Neural cell (in vitro differentiated cells): ENCODE measurements at regions not wholly inside any gene's neighbourhood (a gene's known extent, or its start where the extent isn't known, plus 50 kb on each side); places are given as distances from the start of the nearest gene placed in this dataset.

Source experiments
- CTCF ChIP-seq: fragments of 450-650 bp; IDR thresholded peaks from 2 replicates; pipeline ENCODE4 v1.5.1; 2014; ENCODE audit warnings: antibody characterized with exemption, mild to moderate bottlenecking, moderate library complexity; ENCODE audit not compliant: poor library complexity, severe bottlenecking
- EP300 ChIP-seq: fragments of 450-650 bp; conservative IDR thresholded peaks from 2 replicates; pipeline ENCODE4 v1.6.1; 2014; ENCODE audit warnings: antibody characterized with exemption, mild to moderate bottlenecking, moderate library complexity; ENCODE audit not compliant: poor library complexity, severe bottlenecking
- EZH2 ChIP-seq: fragments of 200-600, 300-800 bp; shearing (Covaris generic), sonication (generic); IDR thresholded peaks from 2 replicates; pipeline ENCODE4 v1.6.1; 2014; ENCODE audit warnings: antibody characterized with exemption, low read length, borderline replicate concordance, mild to moderate bottlenecking; ENCODE audit not compliant: insufficient read depth, poor library complexity, severe bottlenecking
- MXI1 ChIP-seq: fragments of 450-650 bp; conservative IDR thresholded peaks from 2 replicates; pipeline ENCODE4 v1.6.1; 2014; ENCODE audit warnings: antibody characterized with exemption, mild to moderate bottlenecking; ENCODE audit not compliant: poor library complexity, severe bottlenecking
- POLR2AphosphoS5 ChIP-seq: IDR thresholded peaks from 2 replicates; pipeline ENCODE4 v1.6.1; 2012
- RAD21 ChIP-seq: fragments of 450-650 bp; conservative IDR thresholded peaks from 2 replicates; pipeline ENCODE4 v1.6.1; 2014; ENCODE audit warnings: antibody characterized with exemption, mild to moderate bottlenecking, moderate library complexity
- REST ChIP-seq: IDR thresholded peaks from 2 replicates; pipeline ENCODE4 v1.6.1; 2012; ENCODE audit warnings: borderline replicate concordance
- TAF1 ChIP-seq: IDR thresholded peaks from 2 replicates; pipeline ENCODE4 v1.6.1; 2012; ENCODE audit warnings: low read depth

GRCh38 chr9:116048081-116048480, 105.5 kb upstream of the PAPPA start:
- TF ChIP-seq REST, result no peak
- TF ChIP-seq RAD21, result no peak
- no peak for TF ChIP-seq POLR2AphosphoS5
- TF ChIP-seq CTCF, result no peak
- no peak for TF ChIP-seq TAF1
- TF ChIP-seq EZH2, result no peak
- TF ChIP-seq MXI1, result no peak
- TF ChIP-seq EP300, result no peak
